ENCODE measurements at regions not wholly inside any gene's neighbourhood (a gene's known extent, or its start where the extent isn't known, plus 50 kb on each side); places are given as distances from the start of the nearest gene placed in this dataset.

- DNase-seq (no peak), ATAC-seq (replicated peaks in 1 of 2) (no peak)
- Mint-ChIP-seq H3K4me1 (ENCODE audit: low read depth) (no peaks in the 10 kb centered on the region), H3K4me3 (no peak overlapping the region), H3K27me3 (ENCODE audit: low read depth) (no peaks in the 10 kb centered on the region), H3K9me3 (peaks cover 0 to 6% of the 10 kb centered on the region in 2 donors), H3K36me3 (ENCODE audit: insufficient read depth in 2 of 2) (no peaks in the 10 kb centered on the region), H3K27ac (no peak overlapping the region)
Measured at GRCh38 chr18:60943297-60943696, 389.9 kb upstream of the CDH20 start.

GRCh38 chr18:60950634-60951033 lies 382.6 kb upstream of the CDH20 start:
- no peaks in the 10 kb centered on the region for H3K27me3 Mint-ChIP-seq (ENCODE audit: low read depth)
- H3K27ac Mint-ChIP-seq, result no peak overlapping the region
- H3K4me1 Mint-ChIP-seq (ENCODE audit: low read depth), result no peaks in the 10 kb centered on the region
- ATAC-seq (replicated peaks in 1 of 2), result no peak
- no peaks in the 10 kb centered on the region for H3K36me3 Mint-ChIP-seq (ENCODE audit: insufficient read depth in 2 of 2)
- peaks cover 0 to under 1% of the 10 kb centered on the region in 2 donors for H3K9me3 Mint-ChIP-seq
- H3K4me3 Mint-ChIP-seq, result no peak overlapping the region
- no peak for DNase-seq

GRCh38 chr18:60951091-60951490 lies 382.1 kb upstream of the CDH20 start:
- DNase-seq (no peak), ATAC-seq (replicated peaks in 1 of 2) (no peak)
- Mint-ChIP-seq H3K9me3 (no peaks in the 10 kb centered on the region), H3K4me3 (no peak overlapping the region), H3K36me3 (ENCODE audit: insufficient read depth in 2 of 2) (no peaks in the 10 kb centered on the region), H3K27me3 (ENCODE audit: low read depth) (no peaks in the 10 kb centered on the region), H3K27ac (no peak overlapping the region), H3K4me1 (ENCODE audit: low read depth) (no peaks in the 10 kb centered on the region)

- Mint-ChIP-seq H3K4me1 (ENCODE audit: low read depth) (no peaks in the 10 kb centered on the region), H3K4me3 (no peak overlapping the region), H3K27ac (no peak overlapping the region), H3K27me3 (ENCODE audit: low read depth) (no peaks in the 10 kb centered on the region), H3K9me3 (peaks cover 1 to 5% of the 10 kb centered on the region in 2 donors), H3K36me3 (ENCODE audit: insufficient read depth in 2 of 2) (no peaks in the 10 kb centered on the region)
- ATAC-seq (replicated peaks in 1 of 2), result no peak
- no peak for DNase-seq
Measured at GRCh38 chr18:60962625-60963024, 370.6 kb upstream of the CDH20 start.

GRCh38 chr18:60965856-60966255 lies 367.4 kb upstream of the CDH20 start:
- Mint-ChIP-seq H3K36me3 (ENCODE audit: insufficient read depth in 2 of 2) (no peaks in the 10 kb centered on the region), H3K4me3 (no peak overlapping the region), H3K27me3 (ENCODE audit: low read depth) (no peaks in the 10 kb centered on the region), H3K4me1 (ENCODE audit: low read depth) (no peaks in the 10 kb centered on the region), H3K27ac (no peak overlapping the region), H3K9me3 (peaks cover 0 to 3% of the 10 kb centered on the region in 2 donors)
- ATAC-seq (replicated peaks in 1 of 2) (no peak), DNase-seq (no peak)

- H3K27me3 Mint-ChIP-seq (ENCODE audit: low read depth), result no peaks in the 10 kb centered on the region
- H3K9me3 Mint-ChIP-seq, result peaks cover 0 to 3% of the 10 kb centered on the region in 2 donors
- H3K4me3 Mint-ChIP-seq, result no peak overlapping the region
- ATAC-seq (replicated peaks in 1 of 2) (no peak), DNase-seq (no peak)
- no peak overlapping the region for H3K27ac Mint-ChIP-seq
- no peaks in the 10 kb centered on the region for H3K36me3 Mint-ChIP-seq (ENCODE audit: insufficient read depth in 2 of 2)
- H3K4me1 Mint-ChIP-seq (ENCODE audit: low read depth), result no peaks in the 10 kb centered on the region
Measured at GRCh38 chr18:60966876-60967275, 366.4 kb upstream of the CDH20 start.

- H3K4me3 Mint-ChIP-seq, result no peak overlapping the region
Measured at GRCh38 chr18:60975420-60975819, 357.8 kb upstream of the CDH20 start.

GRCh38 chr18:60976976-60977375 lies 356.3 kb upstream of the CDH20 start:
- H3K27ac Mint-ChIP-seq, result no peak overlapping the region
- H3K36me3 Mint-ChIP-seq (ENCODE audit: insufficient read depth in 2 of 2), result no peaks in the 10 kb centered on the region
- ATAC-seq (replicated peaks in 1 of 2), result no peak
- no peaks in the 10 kb centered on the region for H3K27me3 Mint-ChIP-seq (ENCODE audit: low read depth)
- H3K4me1 Mint-ChIP-seq (ENCODE audit: low read depth), result no peaks in the 10 kb centered on the region
- no peak for DNase-seq
- no peak overlapping the region for H3K4me3 Mint-ChIP-seq
- peaks cover 2 to 4% of the 10 kb centered on the region in 2 donors for H3K9me3 Mint-ChIP-seq

More at GRCh38 chr18:60975420-60975819, 357.8 kb upstream of the CDH20 start:
- Mint-ChIP-seq H3K36me3 (ENCODE audit: insufficient read depth in 2 of 2) (no peaks in the 10 kb centered on the region), H3K9me3 (peaks cover 2 to 4% of the 10 kb centered on the region in 2 donors), H3K27ac (no peak overlapping the region), H3K4me1 (ENCODE audit: low read depth) (no peaks in the 10 kb centered on the region), H3K27me3 (ENCODE audit: low read depth) (no peaks in the 10 kb centered on the region)
- ATAC-seq (replicated peaks in 1 of 2) (no peak), DNase-seq (no peak)

- peaks cover 4 to 6% of the 10 kb centered on the region in 2 donors for H3K9me3 Mint-ChIP-seq
- ATAC-seq (replicated peaks in 1 of 2) (no peak), DNase-seq (no peak)
- H3K4me3 Mint-ChIP-seq, result no peak overlapping the region
- H3K36me3 Mint-ChIP-seq (ENCODE audit: insufficient read depth in 2 of 2), result no peaks in the 10 kb centered on the region
- no peaks in the 10 kb centered on the region for H3K27me3 Mint-ChIP-seq (ENCODE audit: low read depth)
- no peak overlapping the region for H3K27ac Mint-ChIP-seq
- H3K4me1 Mint-ChIP-seq (ENCODE audit: low read depth), result no peaks in the 10 kb centered on the region
Measured at GRCh38 chr18:60978338-60978737, 354.9 kb upstream of the CDH20 start.

GRCh38 chr18:60980422-60981005 lies 352.7 kb upstream of the CDH20 start:
- Mint-ChIP-seq H3K4me1 (ENCODE audit: low read depth) (no peaks in the 10 kb centered on the region), H3K36me3 (ENCODE audit: insufficient read depth in 2 of 2) (no peaks in the 10 kb centered on the region), H3K9me3 (peaks cover 4 to 10% of the 10 kb centered on the region in 2 donors), H3K27me3 (ENCODE audit: low read depth) (no peaks in the 10 kb centered on the region), H3K4me3 (no peak overlapping the region), H3K27ac (no peak overlapping the region)
- no peak for ATAC-seq (replicated peaks in 1 of 2)
- DNase-seq, result no peak

GRCh38 chr18:60981682-60982328 lies 351.4 kb upstream of the CDH20 start:
- H3K27ac Mint-ChIP-seq, result no peak overlapping the region

GRCh38 chr18:60982329-60982695 lies 350.9 kb upstream of the CDH20 start:
- Mint-ChIP-seq H3K9me3 (peaks cover 6 to 14% of the 10 kb centered on the region in 2 donors), H3K27ac (no peak overlapping the region), H3K4me1 (ENCODE audit: low read depth) (no peaks in the 10 kb centered on the region), H3K27me3 (ENCODE audit: low read depth) (no peaks in the 10 kb centered on the region), H3K36me3 (ENCODE audit: insufficient read depth in 2 of 2) (no peaks in the 10 kb centered on the region), H3K4me3 (no peak overlapping the region)
- DNase-seq (no peak), ATAC-seq (replicated peaks in 1 of 2) (no peak)

More at GRCh38 chr18:60981682-60982328, 351.4 kb upstream of the CDH20 start:
- Mint-ChIP-seq H3K4me1 (ENCODE audit: low read depth) (no peaks in the 10 kb centered on the region), H3K4me3 (no peak overlapping the region), H3K27me3 (ENCODE audit: low read depth) (no peaks in the 10 kb centered on the region), H3K36me3 (ENCODE audit: insufficient read depth in 2 of 2) (no peaks in the 10 kb centered on the region), H3K9me3 (peaks cover 6 to 14% of the 10 kb centered on the region in 2 donors)
- ATAC-seq (replicated peaks in 1 of 2) (no peak), DNase-seq (no peak)

GRCh38 chr18:60982928-60983327 lies 350.3 kb upstream of the CDH20 start:
- H3K27ac Mint-ChIP-seq, result no peak overlapping the region
- H3K4me1 Mint-ChIP-seq (ENCODE audit: low read depth), result no peaks in the 10 kb centered on the region
- no peaks in the 10 kb centered on the region for H3K36me3 Mint-ChIP-seq (ENCODE audit: insufficient read depth in 2 of 2)
- H3K4me3 Mint-ChIP-seq, result no peak overlapping the region
- DNase-seq (no peak), ATAC-seq (replicated peaks in 1 of 2) (no peak)
- no peaks in the 10 kb centered on the region for H3K27me3 Mint-ChIP-seq (ENCODE audit: low read depth)
- H3K9me3 Mint-ChIP-seq, result peaks cover 4 to 13% of the 10 kb centered on the region in 2 donors

GRCh38 chr18:60984510-60984909 lies 348.7 kb upstream of the CDH20 start:
- ATAC-seq (replicated peaks in 1 of 2) (no peak), DNase-seq (no peak)
- H3K27ac Mint-ChIP-seq, result no peak overlapping the region
- no peaks in the 10 kb centered on the region for H3K36me3 Mint-ChIP-seq (ENCODE audit: insufficient read depth in 2 of 2)
- no peak overlapping the region for H3K4me3 Mint-ChIP-seq
- H3K27me3 Mint-ChIP-seq (ENCODE audit: low read depth), result no peaks in the 10 kb centered on the region
- peaks cover 2 to 13% of the 10 kb centered on the region in 2 donors for H3K9me3 Mint-ChIP-seq
- H3K4me1 Mint-ChIP-seq (ENCODE audit: low read depth), result no peaks in the 10 kb centered on the region

Measured in activated T-cell treated with anti-CD3 and anti-CD28 coated beads, Interleukin-2, amount 50 U/mL, for 72 hours (primary cell).